NT2/D1 (cell line): ENCODE measurements at regions not wholly inside any gene's neighbourhood (a gene's known extent, or its start where the extent isn't known, plus 50 kb on each side); places are given as distances from the start of the nearest gene placed in this dataset.

Experiments used
- YY1 ChIP-seq: IDR thresholded peaks from 2 replicates; pipeline ENCODE4 v1.6.1; 2011; ENCODE audit not compliant: insufficient read length, insufficient read depth
- ZNF274 ChIP-seq: IDR thresholded peaks from 2 replicates; pipeline ENCODE4 v1.6.1; 2011; ENCODE audit warnings: mild to moderate bottlenecking, low read depth, low read length

GRCh38 chr13:50574731-50575130, 268.8 kb downstream of the DLEU7 start:
- TF ChIP-seq YY1 = no peak
- no peak for TF ChIP-seq ZNF274
